ENCODE measurements at regions not wholly inside any gene's neighbourhood (a gene's known extent, or its start where the extent isn't known, plus 50 kb on each side); places are given as distances from the start of the nearest gene placed in this dataset.
"Not testable (repeated sequence)": the region's sequence is repeated elsewhere in the genome, so short reads cannot be mapped to it uniquely, and the experiment has no call there.

DNA sequence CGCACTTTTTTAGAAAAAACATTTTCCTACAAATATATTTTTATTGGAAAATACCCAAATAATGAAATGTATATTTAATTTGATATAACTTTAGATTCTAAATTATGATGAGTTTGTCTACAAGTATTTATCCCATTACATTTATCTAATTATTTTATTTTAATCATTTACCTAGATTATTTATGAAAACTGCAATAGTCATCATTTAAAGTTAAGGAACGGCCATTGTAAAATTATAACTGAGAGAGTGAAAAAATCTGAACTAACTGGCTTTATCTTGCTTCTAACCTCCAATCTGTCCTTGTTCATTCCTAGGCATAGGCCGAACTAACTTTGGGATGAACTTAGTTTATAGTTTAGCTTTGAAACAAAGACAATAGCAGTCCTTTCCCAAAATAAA is 368.8 kb downstream of the ADGRD1 start:
- H3K4me3 Mint-ChIP-seq; H3K4me1 Mint-ChIP-seq; H3K27me3 Mint-ChIP-seq; H3K36me3 Mint-ChIP-seq (ENCODE audit: low read depth); DNase-seq; POLR2A ChIA-PET; ATAC-seq; H3K27ac Mint-ChIP-seq; intact Hi-C loops (cut with DNase I, micrococcal nuclease): not testable (repeated sequence)
- H3K9me3 Mint-ChIP-seq (ENCODE audit: low read depth): peaks cover 18% of the 10 kb centered on the region
- CTCF ChIA-PET: interaction anchor here (0.9 kb wide), 1 partner anchor 1139 kb away, joined by 3 read pairs; no protein-coding TSS in a partner anchor

GRCh38 chr12:131323879-131324278 is 370.2 kb downstream of the ADGRD1 start:
- Mint-ChIP-seq H3K27ac (no peak overlapping the region), H3K36me3 (ENCODE audit: low read depth) (no peaks in the 10 kb centered on the region), H3K27me3 (peaks cover 6% of the 10 kb centered on the region), H3K4me1 (no peaks in the 10 kb centered on the region), H3K9me3 (ENCODE audit: low read depth) (peaks cover 8% of the 10 kb centered on the region), H3K4me3 (no peak overlapping the region)
- DNase-seq (no peak), ATAC-seq (no peak)
- ChIA-PET POLR2A (no interaction called here), CTCF (interaction anchor here (0.7 kb wide), 1 partner anchor 219 kb away, joined by 3 read pairs; no protein-coding TSS in a partner anchor)
- intact Hi-C loops (cut with DNase I, micrococcal nuclease): no loop called here

DNA sequence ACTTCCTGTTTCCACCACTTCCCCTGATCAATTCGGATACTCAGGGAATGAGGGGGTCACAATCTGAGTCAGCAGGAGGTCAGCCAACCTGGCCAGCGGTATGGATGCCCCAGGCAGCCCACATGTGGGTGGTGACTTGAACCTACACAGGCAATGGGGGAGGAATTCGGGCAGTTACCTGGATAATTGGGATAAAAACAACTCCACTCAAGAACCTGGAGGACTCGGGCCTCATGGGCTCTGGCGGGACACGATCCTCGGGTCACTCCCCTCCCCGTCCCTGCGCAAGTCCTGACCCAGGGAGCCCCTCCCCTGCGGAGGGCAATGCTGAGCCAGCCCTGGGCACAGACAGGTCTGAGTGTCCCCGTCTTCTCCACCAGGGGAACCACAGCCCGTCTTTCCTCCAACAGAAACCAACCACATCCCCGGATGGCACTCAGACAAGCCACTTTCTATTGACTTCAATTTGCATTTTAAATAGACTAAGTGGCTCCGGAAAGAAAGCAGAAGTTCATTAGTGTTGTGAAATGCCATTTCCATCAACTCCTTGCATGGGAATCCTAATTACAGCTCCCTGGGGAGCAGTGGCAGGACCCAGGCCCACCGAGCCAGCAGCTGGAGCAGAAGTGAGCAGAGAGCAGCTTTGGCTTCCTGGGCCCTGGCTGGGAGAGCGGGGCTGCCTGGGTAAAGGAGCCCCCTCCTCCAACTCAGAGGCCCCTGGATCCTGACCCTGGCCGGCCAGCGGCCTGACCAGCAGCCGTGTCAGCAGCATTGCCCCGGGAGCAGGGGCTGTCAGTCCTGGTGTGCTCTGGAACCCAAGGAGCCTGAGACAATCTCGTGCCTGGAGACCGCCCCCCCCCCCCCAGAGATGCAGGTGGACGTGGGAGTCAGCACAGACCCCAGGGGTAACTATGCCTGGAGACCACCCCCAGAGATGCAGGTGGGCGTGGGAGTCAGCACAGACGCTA is 374.1 kb downstream of the ADGRD1 start:
- ChIA-PET CTCF (no interaction called here), POLR2A (no interaction called here)
- Mint-ChIP-seq H3K27me3 (peaks cover 8% of the 10 kb centered on the region), H3K4me3 (no peak overlapping the region), H3K4me1 (no peaks in the 10 kb centered on the region), H3K27ac (no peak overlapping the region), H3K36me3 (ENCODE audit: low read depth) (no peaks in the 10 kb centered on the region), H3K9me3 (ENCODE audit: low read depth) (no peaks in the 10 kb centered on the region)
- DNase-seq: no peak
- ATAC-seq: no peak
- intact Hi-C loops (cut with DNase I, micrococcal nuclease): no loop called here

DNA sequence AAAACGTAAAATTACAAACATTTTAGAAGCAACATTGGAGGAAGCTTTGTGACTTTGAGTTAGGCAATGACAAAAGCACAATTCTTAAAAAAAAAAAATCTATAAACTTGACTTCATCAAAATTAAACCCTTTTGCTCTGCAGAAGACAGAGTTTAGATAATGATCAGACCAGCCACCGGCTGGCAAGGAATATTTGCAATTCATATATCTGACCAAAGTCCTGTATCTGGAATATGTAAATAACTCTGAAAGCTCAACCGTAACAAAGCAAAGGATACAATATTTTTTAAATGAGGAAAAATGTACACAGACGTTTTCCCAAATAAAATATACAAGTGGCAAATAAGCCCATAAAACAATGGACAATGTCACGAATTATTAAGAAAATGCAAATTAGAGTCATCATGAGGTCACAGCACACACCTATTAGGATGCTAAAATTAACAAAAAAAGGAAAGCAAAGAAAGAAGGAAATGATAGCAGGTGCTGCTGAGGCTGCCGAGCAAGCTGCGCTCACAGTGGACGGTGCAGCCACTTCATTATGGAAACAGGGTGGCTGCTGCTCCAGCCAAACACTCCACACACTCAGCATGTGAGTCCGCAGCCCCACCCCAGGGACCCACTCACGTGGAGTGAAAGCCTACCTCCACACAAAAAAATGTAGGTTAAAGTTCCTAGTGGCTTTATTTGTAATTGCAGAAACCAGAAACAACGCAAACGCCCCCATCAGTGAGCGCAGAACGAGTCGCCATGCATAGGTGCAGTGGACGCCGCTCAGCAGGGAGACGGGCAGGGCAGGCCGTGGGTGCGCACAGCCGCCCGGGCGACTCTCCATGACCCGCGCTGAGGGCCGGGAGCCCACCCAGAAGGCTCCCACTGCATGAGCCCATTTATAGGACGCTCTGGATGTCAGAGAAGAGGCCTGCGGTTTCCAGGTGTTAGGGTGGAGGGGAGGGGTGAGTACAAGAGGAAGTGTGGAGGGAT is 375.4 kb downstream of the ADGRD1 start:
- H3K9me3 Mint-ChIP-seq (ENCODE audit: low read depth); ATAC-seq; H3K4me1 Mint-ChIP-seq; CTCF ChIA-PET; H3K4me3 Mint-ChIP-seq; intact Hi-C loops (cut with DNase I, micrococcal nuclease); H3K27me3 Mint-ChIP-seq; H3K27ac Mint-ChIP-seq; POLR2A ChIA-PET; DNase-seq; H3K36me3 Mint-ChIP-seq (ENCODE audit: low read depth): not testable (repeated sequence)

GRCh38 chr12:131330106-131330815 is 376.6 kb downstream of the ADGRD1 start:
- Mint-ChIP-seq H3K4me3 (no peak overlapping the region), H3K27me3 (peaks cover 8% of the 10 kb centered on the region), H3K36me3 (ENCODE audit: low read depth) (no peaks in the 10 kb centered on the region), H3K9me3 (ENCODE audit: low read depth) (no peaks in the 10 kb centered on the region), H3K27ac (no peak overlapping the region), H3K4me1 (no peaks in the 10 kb centered on the region)
- no peak for ATAC-seq
- intact Hi-C loops (cut with DNase I, micrococcal nuclease): loop anchor here in 1 of 2 experiments (10.0 kb wide), 1 partner anchor 305 kb away; no protein-coding TSS in a partner anchor
- POLR2A ChIA-PET: no interaction called here
- CTCF ChIA-PET: no interaction called here
- DNase-seq: no peak

DNA sequence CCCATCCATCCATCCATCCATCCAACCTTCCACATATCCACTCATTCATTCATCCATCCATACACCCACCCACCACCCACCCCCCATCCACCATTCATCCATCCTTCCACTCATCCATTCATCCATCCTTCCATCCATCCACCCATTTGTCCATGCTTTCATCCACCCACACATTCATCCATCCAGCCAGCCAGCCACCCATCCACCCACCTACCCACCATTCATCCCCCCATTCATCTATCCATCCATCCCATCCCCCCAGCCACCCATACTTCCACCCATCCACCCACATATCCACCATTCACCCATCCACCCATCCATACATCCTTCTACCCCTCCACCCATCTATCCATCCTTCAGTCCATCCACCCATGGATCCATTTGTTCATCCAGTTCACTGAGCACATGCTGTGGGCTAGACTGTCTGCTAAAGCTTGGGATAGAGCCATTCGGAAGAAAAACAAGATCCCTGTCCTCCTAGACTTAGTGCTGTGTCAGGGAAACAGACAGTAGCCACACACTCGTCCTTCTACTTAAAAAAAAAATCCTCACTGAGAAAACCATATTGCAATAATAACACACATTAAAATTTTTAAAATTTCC is 377.5 kb downstream of the ADGRD1 start:
- DNase-seq (no peak), ATAC-seq (no peak)
- ChIA-PET POLR2A (no interaction called here), CTCF (no interaction called here)
- H3K9me3 Mint-ChIP-seq (ENCODE audit: low read depth): no peaks in the 10 kb centered on the region
- H3K36me3 Mint-ChIP-seq (ENCODE audit: low read depth): no peaks in the 10 kb centered on the region
- peaks cover 8% of the 10 kb centered on the region for H3K27me3 Mint-ChIP-seq
- no peak overlapping the region for H3K27ac Mint-ChIP-seq
- no peak overlapping the region for H3K4me3 Mint-ChIP-seq
- intact Hi-C loops (cut with DNase I, micrococcal nuclease): loop anchor here in 1 of 2 experiments (10.0 kb wide), 1 partner anchor 304 kb away; no protein-coding TSS in a partner anchor
- H3K4me1 Mint-ChIP-seq: no peaks in the 10 kb centered on the region

DNA sequence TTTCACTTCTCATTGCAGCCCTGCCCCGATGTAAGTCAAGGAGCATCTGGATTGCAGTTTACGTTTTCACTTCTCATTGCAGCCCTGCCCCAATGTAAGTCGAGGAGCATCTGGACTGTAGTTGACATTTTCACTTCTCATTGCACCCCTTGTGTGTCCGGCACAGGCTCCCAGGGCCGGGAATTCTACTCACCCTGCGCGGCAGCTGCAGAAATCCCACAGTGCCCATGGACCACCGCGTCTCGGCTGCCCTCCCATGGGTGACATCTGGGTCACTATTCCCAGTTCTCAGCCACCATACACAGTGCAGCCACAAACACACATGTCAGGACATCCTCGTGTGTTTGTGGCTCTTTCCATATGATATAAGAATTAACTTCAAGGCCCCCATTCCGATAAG is 378.5 kb downstream of the ADGRD1 start:
- intact Hi-C loops (cut with DNase I, micrococcal nuclease): loop anchor here (2.0 to 10.0 kb wide), 2 partner anchors 299 to 303 kb away; no protein-coding TSS in a partner anchor
- Mint-ChIP-seq H3K36me3 (ENCODE audit: low read depth) (no peaks in the 10 kb centered on the region), H3K4me1 (no peaks in the 10 kb centered on the region), H3K27ac (no peak overlapping the region), H3K9me3 (ENCODE audit: low read depth) (no peaks in the 10 kb centered on the region), H3K27me3 (peaks cover 3% of the 10 kb centered on the region), H3K4me3 (no peak overlapping the region)
- ATAC-seq: no peak
- no peak for DNase-seq
- POLR2A ChIA-PET: no interaction called here
- CTCF ChIA-PET: no interaction called here

GRCh38 chr12:131333136-131333535 is 377.8 kb upstream of the SFSWAP start:
- intact Hi-C loops (cut with DNase I, micrococcal nuclease): loop anchor here (2.0 to 10.0 kb wide), 2 partner anchors 298 to 302 kb away; no protein-coding TSS in a partner anchor
- Mint-ChIP-seq H3K27ac (no peak overlapping the region), H3K4me1 (no peaks in the 10 kb centered on the region), H3K36me3 (ENCODE audit: low read depth) (no peaks in the 10 kb centered on the region), H3K27me3 (peaks cover 2% of the 10 kb centered on the region), H3K9me3 (ENCODE audit: low read depth) (no peaks in the 10 kb centered on the region), H3K4me3 (no peak overlapping the region)
- ChIA-PET CTCF (no interaction called here), POLR2A (no interaction called here)
- ATAC-seq (no peak), DNase-seq (no peak)

DNA sequence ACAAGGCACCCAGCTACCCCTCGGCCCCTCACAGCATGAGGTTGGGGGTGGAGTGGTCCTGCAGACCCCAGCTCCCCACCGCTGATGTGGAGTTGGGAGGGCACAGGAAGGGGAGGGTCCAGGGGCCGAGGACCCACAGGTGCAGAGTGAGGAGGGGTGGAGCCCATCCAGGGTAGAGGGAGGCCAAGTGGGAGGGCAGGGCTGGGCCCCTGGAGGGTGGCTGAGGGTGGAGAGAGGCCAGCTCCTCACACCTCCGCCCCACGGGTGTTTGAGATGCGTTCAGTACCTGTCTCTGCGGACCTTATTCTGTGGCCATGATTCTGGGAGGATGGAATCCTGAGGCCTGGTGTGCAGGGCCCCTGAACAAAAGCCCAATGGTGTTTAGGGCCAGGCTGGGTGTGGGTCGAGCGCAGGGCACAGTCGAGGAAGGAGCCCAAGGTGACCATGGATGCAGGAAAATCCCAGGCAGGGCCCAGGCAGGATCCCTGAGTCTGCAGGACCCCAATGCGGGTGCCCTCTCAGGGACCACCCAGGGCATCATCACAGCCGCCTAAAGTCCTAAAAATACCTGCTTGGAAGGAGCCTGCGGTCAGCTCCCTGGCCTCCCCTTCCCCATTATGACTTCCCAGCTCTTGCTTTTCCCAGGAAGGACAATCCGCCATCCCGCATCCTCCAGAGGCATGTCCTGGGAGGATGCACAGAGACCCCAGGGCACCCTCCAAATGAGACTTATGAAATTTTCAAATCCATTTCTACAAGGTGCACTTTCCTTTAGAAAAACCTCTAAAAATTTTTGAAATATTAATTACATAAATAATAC is 377.1 kb upstream of the SFSWAP start:
- ChIA-PET POLR2A (no interaction called here), CTCF (no interaction called here)
- no peak overlapping the region for H3K4me3 Mint-ChIP-seq
- intact Hi-C loops (cut with DNase I, micrococcal nuclease): loop anchor here (2.0 to 10.0 kb wide), 2 partner anchors 297 to 301 kb away; no protein-coding TSS in a partner anchor
- no peaks in the 10 kb centered on the region for H3K4me1 Mint-ChIP-seq
- ATAC-seq (no peak), DNase-seq (no peak)
- H3K9me3 Mint-ChIP-seq (ENCODE audit: low read depth): no peaks in the 10 kb centered on the region
- H3K27me3 Mint-ChIP-seq: peaks cover 2% of the 10 kb centered on the region
- H3K27ac Mint-ChIP-seq: no peak overlapping the region
- no peaks in the 10 kb centered on the region for H3K36me3 Mint-ChIP-seq (ENCODE audit: low read depth)

- no peaks in the 10 kb centered on the region for H3K36me3 Mint-ChIP-seq (ENCODE audit: low read depth)
- peaks cover 2% of the 10 kb centered on the region for H3K27me3 Mint-ChIP-seq
- ATAC-seq (no peak), DNase-seq (no peak)
- no peaks in the 10 kb centered on the region for H3K9me3 Mint-ChIP-seq (ENCODE audit: low read depth)
- H3K4me1 Mint-ChIP-seq: no peaks in the 10 kb centered on the region
- no peak overlapping the region for H3K27ac Mint-ChIP-seq
- intact Hi-C loops (cut with DNase I, micrococcal nuclease): loop anchor here in 1 of 2 experiments (10.0 kb wide), 1 partner anchor 300 kb away; no protein-coding TSS in a partner anchor
- CTCF ChIA-PET: no interaction called here
- H3K4me3 Mint-ChIP-seq: no peak overlapping the region
- POLR2A ChIA-PET: no interaction called here
These were observed 376.1 kb upstream of the SFSWAP start for GRCh38 chr12:131334835-131335234.
